Activated CD4-positive, alpha-beta T cell treated with anti-CD3 and anti-CD28 coated beads for 24 hours (primary cell): ENCODE measurements at regions not wholly inside any gene's neighbourhood (a gene's known extent, or its start where the extent isn't known, plus 50 kb on each side); places are given as distances from the start of the nearest gene placed in this dataset.
A peak's percentile ranks its signal among the peaks of the same experiment; 100 is the strongest.
"Not testable (repeated sequence)": the region's sequence is repeated elsewhere in the genome, so short reads cannot be mapped to it uniquely, and the experiment has no call there.

Source experiments
- DNase-seq, 2 donors: peaks; one replicate each; pipeline ENCODE4 v3.0.0-alpha.2; 2020; ENCODE audit warnings: low read depth in 2 of 2

DNA sequence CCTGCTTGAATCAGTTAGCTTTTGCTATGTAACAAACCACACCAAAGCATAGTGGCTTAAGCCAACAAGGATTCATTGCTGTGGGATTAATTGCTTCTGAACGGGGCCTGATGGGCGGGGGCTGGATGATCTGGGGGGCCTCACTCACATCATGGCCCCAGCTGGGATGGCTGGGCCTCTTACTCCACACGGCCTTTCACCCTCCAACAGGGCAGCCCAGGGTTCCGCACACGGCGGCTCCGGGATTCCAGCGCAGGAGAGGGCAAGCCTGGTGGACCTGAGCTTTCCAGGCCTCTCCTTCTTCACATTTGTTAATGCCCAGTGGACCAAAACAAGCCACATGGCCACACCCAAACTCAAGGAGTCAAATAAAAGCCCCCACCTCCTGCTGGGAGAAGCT, 86.3 kb upstream of the PHLPP1 start:
- DNase-seq: no peak

DNA sequence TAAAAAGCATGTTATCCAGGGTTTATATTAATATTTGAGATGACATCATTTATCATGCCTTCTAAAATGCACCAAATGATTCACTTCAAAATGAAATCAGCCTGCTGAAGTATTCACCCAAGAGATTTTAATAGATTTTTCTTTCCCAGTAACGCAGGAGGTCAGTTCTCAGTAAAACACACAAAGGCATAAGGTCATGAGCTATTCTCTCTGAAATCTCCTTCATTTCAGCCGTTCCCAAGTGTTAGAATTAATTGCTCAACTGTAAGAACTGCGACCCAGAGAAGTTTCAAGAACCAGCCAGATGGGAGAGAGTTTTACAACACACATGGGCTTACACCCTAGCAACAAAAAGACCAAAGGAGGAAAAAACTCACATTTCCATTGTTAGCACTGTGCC, 84.2 kb upstream of the PHLPP1 start:
- no peak for DNase-seq

DNA sequence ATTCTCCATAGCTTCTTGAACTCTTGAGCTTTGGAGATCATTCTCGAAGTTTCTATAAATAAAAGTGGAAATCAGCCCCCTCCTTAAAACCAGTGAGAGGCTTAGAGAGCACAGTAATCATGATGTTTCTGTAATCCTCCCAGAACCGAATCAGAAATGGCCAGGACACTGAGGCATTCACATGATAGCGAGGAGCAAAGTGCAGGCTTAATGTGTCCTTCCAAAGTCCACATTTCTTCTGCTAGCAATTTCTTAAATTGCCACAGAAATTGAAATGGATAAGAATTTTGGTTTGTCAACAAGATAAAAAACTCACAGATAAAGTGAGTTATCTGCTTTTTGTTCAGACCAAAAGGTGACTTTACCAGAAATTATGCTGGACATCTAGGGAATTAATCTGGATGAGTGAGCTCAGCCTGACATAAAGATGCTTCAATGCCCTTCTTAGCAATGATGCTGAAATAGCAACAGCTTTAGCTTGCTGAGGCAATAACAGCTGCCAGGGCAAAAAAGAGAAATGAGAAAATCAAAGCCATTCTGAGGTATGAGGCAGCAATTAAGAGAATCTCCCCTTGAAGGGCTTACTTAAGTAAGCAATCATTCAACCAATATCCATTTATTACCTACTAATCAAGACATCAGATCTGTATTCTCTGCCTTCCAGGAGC, 82.4 kb upstream of the PHLPP1 start:
- DNase-seq: no peak

DNA sequence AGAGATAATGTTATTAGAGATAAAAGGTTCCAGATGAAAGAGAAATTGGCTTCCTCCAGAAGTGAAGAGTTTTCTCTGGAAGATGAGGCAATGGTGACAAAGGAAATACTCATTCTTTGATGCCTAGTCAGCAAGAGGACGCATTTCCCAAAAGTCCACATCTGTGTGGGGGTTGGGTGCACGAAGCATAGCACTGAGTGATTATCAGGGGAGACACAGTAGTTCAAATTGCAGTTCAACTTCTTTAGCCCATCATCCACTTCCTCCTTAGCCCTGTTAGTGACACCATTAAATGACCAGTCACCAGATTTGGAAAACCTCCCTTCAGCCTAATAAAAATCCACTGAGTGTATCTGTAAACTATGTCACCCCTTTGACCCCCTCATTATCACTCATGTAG, 80.9 kb upstream of the PHLPP1 start:
- no peak for DNase-seq

DNA sequence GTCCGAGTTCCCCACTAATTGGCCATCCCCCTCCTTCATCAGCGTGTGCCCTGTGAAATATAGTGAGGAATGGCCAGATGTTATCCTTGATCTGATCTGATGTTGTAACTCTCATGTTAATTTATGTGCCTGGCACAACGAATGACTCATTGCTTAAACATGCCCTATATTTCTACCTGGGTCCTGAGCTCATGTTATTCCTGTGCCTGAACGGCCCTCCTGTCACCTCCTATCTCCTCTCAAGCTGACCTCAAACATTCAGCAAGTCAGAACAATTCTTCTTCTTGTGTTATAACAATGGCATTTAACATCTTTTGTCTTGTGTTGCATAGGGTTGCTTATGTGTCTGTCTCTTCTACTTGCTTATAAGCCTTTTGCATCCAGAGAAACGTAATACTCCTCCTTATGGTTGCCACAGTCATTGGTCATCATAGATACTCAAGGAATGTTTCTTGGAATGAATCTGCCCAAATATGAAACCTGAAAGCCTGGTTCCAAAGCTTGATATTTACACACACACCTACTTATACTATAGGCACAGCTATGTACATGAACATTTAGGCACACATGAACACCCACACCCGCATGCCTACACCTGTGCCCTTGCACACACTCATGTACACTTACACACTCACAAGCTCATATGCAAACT, 80.2 kb upstream of the PHLPP1 start:
- no peak for DNase-seq

DNA sequence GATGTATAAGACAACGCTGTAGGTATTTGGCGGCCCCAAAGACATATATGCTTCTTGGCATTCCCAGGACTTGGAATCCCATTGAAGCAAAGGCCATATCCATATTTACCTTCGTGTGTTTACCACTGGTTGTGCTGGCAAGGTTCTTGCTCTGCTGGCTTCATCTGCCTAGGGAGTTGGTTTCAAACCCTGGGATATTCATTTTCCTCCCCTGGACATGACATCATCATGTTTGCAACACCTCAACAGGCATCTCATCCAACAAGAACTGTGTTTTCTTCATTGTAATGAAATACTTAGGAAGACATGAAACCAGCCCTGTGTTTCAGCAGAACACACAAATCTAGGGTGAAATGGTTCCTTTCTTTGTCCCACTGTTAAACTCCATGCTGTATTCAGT, 77.9 kb upstream of the PHLPP1 start:
- DNase-seq: no peak

DNA sequence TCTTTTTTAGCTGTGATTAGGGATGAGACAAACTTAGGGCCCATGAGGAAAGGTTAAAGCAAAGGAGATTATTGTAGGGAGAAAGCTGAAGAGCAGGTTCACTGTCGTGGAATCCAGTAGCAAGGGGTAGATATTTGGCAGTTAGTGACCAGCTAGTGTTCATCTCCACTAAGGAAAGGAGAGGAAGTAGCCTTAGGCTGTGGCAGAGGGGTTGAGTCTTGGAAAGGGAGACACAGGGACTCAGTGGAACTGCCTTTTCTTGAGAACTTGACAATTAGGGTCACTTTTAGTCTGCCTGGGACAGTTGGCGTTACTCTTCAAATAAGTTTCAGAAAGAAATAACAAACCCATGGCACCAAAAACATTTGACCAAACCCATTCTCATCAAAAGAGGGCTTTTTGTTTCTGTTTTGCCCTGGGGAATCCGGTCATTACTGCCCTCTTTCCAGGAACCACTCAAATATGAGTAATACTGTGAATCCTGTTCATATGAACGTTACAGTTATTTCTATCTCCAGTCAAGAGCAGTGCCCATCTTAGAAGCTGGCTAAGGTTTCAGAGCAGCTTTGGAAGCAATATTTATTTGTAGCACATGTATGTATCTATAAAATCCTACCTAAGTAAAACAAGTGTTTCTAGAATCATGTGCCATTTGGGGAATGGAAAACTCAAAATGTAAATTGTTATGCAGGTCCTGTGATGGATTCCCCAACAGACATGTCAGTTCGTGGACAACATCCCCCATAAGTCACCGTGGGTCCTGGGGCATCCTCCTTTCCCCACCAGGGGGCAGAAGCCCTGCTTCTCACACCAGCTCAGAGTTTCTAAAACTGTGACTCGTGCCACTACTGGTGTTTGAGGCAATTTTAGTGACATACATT, 77.3 kb upstream of the PHLPP1 start:
- peak; percentile 25 to 33 for DNase-seq

DNA sequence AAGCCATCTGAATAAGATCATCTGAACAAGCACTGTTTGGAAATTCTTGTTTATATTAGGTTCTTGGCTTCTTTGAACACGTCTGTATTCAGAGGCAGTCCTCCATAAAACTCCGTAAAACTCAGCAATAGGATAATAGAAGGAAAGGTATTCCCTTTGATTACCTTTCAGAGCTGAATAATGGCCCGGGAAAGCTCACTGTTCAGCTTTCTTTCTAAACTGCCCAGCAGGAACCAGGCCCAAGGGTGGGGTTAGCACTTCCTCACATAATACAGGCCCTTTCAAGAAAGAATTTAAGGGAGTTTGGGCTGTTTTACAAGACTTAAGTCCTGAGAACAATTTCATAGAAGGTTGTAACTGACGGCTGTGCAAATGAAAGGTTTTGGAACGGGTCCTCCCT, 72.2 kb upstream of the PHLPP1 start:
- DNase-seq: no peak

DNA sequence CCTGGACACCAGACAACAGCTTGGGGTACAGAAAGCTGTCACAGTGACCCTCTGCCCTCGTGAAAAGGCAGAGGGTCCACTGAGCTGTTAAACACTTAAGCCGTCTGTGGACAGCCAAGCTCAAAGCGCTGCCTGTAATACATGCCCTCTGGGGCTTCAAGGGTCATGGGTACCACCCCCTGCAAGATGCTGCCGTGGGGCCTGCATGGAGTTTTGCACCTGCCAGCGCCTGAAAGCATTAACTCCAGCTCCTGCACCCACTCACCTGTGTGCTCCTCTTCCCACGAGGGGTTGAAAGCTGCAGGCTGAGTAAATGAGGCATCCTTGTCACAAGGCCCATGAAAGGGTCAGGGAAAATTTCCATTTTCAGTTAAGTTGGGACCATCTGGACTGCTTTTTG, 70.6 kb upstream of the PHLPP1 start:
- DNase-seq: no peak

DNA sequence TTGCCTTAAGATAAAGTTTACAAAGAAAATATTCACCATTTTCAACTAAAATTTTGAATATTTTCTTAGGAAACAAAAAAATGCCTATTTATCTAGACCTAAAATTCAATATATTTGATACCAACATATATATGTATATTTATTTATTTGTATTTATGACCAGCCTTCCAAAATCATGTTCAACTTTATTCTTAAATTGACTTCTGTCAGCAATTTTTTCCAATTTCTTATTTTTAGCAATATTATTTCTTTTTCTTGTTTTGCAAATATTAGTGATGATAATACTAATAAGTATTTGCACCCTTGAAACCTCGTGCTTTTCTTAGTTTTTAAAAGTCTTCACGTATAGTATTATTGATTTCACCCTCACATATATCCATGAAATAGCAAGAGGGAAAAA, 68.2 kb upstream of the PHLPP1 start:
- DNase-seq: no peak

DNA sequence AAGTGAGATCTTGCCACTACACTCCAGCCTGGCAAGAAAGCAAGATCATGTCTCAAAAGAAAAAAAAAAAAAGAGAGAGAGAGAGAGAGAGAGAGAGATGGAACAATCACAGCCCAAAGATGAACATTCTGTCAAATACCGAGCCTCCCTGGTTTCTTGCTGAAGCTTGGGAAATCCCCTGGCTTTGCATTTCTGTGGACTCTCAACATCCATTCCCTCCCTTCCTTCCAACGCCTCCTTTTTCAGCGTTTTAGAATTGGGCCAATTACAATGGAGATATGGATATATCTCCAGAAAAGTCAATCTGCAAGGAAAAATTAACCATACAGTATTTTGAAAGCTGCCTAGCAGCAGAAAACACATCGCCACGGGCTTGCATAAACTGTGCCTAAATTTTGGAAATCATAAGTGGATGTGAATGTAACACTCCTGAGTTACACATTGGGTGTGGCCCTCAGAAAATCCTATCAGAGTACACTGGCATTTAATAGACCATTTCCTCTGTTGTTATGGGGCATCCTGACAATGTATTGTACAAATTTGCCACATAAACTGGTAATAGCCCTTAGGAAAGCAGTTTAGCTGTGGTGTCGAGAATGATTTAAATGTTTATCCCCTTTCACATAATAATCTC, 67.2 kb upstream of the PHLPP1 start:
- no peak for DNase-seq

DNA sequence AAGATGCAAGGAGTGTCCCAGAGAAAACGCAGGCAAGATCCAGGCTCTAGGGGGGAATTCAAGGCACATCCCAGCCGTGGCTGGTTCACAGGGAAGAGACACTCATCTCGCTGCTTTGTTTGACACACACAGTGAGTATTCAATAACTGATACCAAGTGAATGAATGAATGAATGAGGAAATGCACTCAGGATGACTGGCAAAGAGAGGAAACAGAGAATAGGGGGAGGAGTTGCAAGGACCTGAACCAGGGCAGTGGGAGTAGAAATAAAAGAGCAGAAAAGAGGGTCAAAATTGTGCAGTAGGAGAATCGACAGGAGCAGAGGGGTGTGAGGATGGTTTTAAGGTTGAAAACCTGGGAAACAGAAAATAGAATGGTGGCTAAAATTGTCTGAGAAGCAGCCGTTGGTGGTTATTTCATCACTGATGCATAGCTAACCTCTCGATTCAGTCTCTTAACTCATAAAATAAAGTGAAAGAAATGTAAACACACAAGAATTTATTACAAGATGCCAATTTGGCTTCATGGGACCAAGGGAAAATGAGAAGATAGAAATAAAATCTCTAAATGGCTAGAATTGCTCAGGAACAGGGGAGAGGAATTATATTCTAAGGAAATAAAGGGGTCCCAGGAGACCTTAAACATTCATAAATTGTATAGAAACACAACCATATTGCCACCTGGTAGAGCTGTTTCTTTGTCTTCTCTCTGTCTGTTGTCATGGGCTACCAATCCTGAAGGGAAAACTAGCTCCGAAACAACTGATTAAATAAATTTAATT, 63.9 kb upstream of the PHLPP1 start:
- no peak for DNase-seq

DNA sequence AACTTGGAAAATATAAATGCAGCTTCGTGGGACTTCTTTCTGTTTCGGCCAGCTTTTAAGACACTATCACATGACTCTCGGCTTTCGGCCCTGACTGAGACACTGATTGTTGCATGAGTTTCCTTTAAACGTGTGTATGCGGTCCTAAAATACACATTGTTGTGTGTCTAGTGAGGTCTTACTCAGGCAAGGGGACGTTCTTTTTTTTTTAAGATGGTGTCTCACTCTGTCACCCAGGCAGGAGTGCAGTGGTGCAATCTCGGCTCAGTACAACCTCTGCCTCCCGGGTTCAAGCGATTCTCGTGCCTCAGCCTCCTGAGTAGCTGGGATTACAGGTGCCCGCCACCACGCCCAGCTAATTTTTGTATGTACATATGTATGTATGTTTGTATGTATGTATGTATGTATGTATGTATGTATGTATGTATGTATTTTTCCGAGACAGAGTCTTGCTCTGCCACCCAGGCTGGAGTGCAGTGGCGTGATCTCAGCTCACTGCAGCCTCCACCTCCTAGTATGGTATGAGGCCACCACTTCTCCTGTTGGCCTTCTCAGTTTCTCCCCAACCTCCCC, 63.2 kb upstream of the PHLPP1 start:
- DNase-seq: not testable (repeated sequence)

DNA sequence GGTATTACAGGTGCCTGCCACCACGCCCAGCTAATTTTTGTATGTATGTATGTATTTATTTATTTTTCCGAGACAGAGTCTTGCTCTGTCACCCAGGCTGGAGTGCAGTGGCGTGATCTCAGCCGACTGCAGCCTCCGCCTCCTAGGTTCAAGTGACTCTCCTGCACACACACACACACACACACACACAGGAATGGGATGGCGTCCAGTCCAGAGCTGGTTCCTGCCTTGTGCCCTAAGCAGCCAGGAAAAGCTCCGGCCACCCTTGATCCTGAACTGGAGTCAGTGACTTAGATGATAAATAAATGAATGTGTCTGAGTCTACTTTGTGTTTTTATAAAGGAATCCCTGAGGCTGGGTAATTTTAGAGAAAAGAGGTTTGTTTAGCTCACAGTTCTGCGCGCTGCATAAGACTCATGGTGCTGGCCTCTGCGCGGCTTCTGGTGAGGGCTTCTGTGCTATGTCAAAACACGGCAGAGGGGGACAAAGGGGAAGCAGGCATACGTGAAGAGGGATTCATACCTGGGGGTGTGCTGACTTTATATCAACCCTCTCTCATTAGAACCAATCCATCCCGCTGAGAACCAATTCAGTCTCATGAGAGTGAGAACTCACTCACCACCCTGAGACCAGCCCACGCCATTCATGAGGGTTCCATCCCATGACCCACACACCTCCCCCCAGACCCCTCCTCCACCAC, 59.7 kb upstream of the PHLPP1 start:
- no peak for DNase-seq

DNA sequence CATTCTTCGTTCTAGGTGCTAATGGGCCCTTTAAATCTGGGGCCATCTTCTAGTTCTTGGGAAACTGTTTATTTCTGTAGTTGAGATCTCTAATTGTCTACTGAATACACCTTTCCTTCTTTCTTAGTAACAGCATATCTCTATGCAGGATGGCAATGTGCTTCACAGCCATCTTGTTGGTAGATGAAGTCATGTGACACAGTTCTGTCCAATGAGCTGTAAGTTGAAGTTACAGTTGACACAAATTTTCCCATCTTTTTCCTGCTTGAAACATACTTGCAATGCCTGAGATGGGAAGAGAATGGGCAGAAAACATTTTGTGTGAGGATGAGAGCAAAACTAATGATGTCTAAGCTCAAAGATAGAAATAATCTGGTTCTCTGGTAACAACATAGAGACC, 57.3 kb upstream of the PHLPP1 start:
- no peak for DNase-seq

DNA sequence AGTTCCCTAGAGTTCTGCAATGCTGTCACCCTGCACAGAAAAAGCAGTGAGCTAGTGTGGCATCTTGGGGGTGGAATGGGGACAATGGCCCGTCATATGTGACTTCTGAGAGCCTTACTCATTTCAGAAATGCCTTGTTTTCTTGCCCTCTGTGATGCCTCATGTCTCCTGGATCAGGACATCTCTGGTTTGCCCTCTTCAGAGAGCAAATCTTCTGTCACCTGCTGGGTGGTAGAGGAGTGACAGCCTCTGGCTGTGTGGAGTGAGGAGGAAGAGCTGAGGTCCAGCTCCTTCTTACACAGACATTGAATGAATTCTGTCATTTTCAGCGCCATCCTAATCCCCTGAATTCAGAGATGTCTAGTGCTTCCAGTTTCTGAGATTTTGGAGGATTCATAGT, 55.6 kb upstream of the PHLPP1 start:
- DNase-seq: no peak

DNA sequence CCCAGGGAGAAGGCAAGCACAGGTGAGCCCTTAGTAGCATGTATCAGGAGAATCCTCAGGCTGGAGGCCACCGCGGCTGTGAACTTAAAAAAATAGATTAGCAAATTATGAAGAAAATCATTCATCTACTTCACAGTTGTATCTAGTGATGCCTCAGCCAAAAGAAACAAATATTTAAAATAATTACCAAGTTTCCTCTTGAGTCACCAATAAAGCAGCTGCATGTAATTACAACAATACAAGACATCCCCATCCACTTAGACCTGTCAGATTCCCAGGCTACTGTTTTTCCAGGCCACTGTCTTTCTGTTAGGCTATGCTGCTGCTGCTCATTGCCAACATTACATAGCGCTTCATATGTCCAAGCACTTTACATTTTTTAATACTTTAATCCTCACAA, 54.6 kb upstream of the PHLPP1 start:
- no peak for DNase-seq

DNA sequence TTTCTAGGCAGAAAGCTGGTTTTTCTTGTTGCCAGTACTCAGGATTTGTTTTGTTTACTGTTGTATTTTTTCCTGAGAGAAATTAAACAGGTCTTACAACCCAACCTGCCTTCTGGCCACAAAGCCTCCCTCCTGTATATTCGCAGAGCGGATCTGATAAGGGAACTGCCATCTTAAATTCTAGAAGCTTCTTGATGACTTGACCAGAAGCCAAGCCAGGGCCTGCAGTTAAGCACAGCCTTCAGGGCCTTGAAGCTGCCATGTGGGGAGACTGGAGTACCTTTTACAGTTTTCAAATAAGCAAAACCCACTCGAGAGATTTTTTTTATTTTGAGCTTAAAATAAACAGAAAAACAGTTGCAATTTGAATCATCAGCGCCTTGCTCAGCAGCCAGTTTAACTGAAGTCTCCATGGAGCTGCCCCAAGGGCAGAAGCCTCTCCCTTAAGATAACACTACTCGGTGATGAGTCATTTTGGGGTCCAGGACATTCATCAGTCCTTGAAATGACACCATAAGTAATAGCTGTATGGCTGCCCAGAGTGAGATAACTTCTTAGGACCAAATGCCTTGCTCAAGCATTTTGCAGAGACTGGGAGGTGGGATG, 51.5 kb upstream of the PHLPP1 start:
- no peak for DNase-seq

DNA sequence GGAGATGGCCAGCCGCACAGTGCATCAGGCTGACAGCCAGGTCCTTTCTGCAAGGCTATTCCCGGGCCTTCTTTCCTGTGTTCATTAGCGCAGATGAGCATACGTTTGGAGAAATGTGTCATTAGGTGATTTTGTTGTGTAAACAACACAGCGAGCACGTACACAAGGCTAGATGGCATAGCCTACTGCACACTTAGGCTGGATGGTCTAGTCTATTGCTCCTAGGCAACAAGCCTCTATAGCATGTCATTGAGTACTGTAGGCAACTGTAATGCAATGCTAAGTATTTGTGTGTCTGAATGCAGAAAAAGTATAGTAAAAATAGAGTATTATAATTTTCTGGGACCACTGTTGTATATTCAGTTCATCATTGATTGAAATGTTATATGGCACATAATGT, 50.9 kb upstream of the PHLPP1 start:
- DNase-seq: no peak

DNA sequence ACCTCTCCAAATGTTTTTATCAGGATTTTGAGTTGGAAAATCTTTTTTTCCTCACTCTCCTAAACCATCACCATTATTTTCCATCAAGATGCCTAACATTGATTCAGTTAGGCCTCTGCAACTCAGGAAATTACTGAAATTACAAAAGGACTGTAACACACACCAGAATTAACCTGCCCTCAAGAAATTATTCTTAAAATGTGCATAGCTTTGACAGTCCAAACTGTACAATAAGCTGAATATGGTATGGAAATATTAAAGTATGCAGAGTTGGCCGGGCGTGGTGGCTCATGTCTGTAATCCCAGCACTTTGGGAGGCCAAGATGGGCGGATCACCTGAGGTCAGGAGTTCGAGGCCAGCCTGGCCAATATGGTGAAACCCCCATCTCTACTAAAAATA, 50.2 kb upstream of the PHLPP1 start:
- no peak for DNase-seq
